ENCODE measurements at regions not wholly inside any gene's neighbourhood (a gene's known extent, or its start where the extent isn't known, plus 50 kb on each side); places are given as distances from the start of the nearest gene placed in this dataset.
A peak's percentile ranks its signal among the peaks of the same experiment; 100 is the strongest.

GRCh38 chr7:85567983-85568382, 381.1 kb upstream of the SEMA3D start:
- Mint-ChIP-seq H3K4me1 (peaks cover 2% of the 10 kb centered on the region), H3K27ac (no peak overlapping the region), H3K9me3 (ENCODE audit: insufficient read depth) (no peaks in the 10 kb centered on the region), H3K4me3 (no peak overlapping the region), H3K27me3 (peaks cover under 1% of the 10 kb centered on the region)
- no peaks in the 10 kb centered on the region for H4K20me1 ChIP-seq (ENCODE audit: control insufficient read depth, insufficient read depth, low read length, poor library complexity, severe bottlenecking)
- no peak for DNase-seq
- no peaks in the 10 kb centered on the region for H3K79me2 ChIP-seq (ENCODE audit: control insufficient read depth, insufficient read depth, low read length)
- no peak overlapping the region for H2AFZ ChIP-seq (ENCODE audit: insufficient read depth, low read depth, low read length, poor library complexity, severe bottlenecking)
- no peak overlapping the region for H3K9ac ChIP-seq (ENCODE audit: low read length)
- CTCF ChIA-PET = no interaction called here
- ATAC-seq (ENCODE audit: low read depth) = peak; percentile 21
- intact Hi-C loops (cut with micrococcal nuclease) = no loop called here
- H3K27me3 ChIP-seq (replicated peaks in 1 of 4; ENCODE audit: control extremely low read depth in 1 of 4, control insufficient read depth in 3 of 4, insufficient read depth in 4 of 4, low read length in 3 of 4) = no peaks in the 10 kb centered on the region
- TF ChIP-seq EZH2 (IDR thresholded peaks at IDR 0.05; ENCODE audit: borderline replicate concordance, insufficient read depth, low read depth, low read length, poor library complexity, severe bottlenecking) (no peak), CTCF (IDR thresholded peaks at IDR 0.05) (no peak)
- no peak overlapping the region for H3K4me2 ChIP-seq (replicated peaks; ENCODE audit: low read depth, low read length, poor library complexity, severe bottlenecking)
- no peak overlapping the region for H3K27ac ChIP-seq (ENCODE audit: low read length in 2 of 2)
- no peak overlapping the region for H3K4me3 ChIP-seq (ENCODE audit: control extremely low read depth in 1 of 5, extremely low read depth in 1 of 5, insufficient read depth in 1 of 5, low read depth in 2 of 5, low read length in 4 of 5)
- H3K4me1 ChIP-seq (ENCODE audit: control insufficient read depth in 2 of 2, insufficient read depth in 2 of 2, low read length in 2 of 2) = peaks cover 0 to 3% of the 10 kb centered on the region in 2 donors
- POLR2A ChIA-PET = no interaction called here
- H3K9me3 ChIP-seq (ENCODE audit: control extremely low read depth in 1 of 3, control insufficient read depth in 2 of 3, insufficient read depth in 1 of 3, low read length in 2 of 3) = no peaks in the 10 kb centered on the region
- H3K36me3 ChIP-seq (replicated peaks in 1 of 2; ENCODE audit: control extremely low read depth in 1 of 2, control insufficient read depth in 1 of 2, extremely low read depth in 1 of 2, insufficient read depth in 2 of 2, low read length in 1 of 2) = no peaks in the 10 kb centered on the region

GRCh38 chr7:85566095-85566794, 379.4 kb upstream of the SEMA3D start:
- peaks cover 4% of the 10 kb centered on the region for H3K27me3 Mint-ChIP-seq
- Histone ChIP-seq H2AFZ (ENCODE audit: insufficient read depth, low read depth, low read length, poor library complexity, severe bottlenecking) (no peak overlapping the region), H4K20me1 (ENCODE audit: control insufficient read depth, insufficient read depth, low read length, poor library complexity, severe bottlenecking) (no peaks in the 10 kb centered on the region), H3K9me3 (ENCODE audit: control extremely low read depth in 1 of 3, control insufficient read depth in 2 of 3, insufficient read depth in 1 of 3, low read length in 2 of 3) (no peaks in the 10 kb centered on the region), H3K4me1 (ENCODE audit: control insufficient read depth in 2 of 2, insufficient read depth in 2 of 2, low read length in 2 of 2) (peaks cover 0 to 3% of the 10 kb centered on the region in 2 donors), H3K4me2 (replicated peaks; ENCODE audit: low read depth, low read length, poor library complexity, severe bottlenecking) (no peak overlapping the region), H3K79me2 (ENCODE audit: control insufficient read depth, insufficient read depth, low read length) (no peaks in the 10 kb centered on the region), H3K27ac (ENCODE audit: low read length in 2 of 2) (no peak overlapping the region), H3K4me3 (ENCODE audit: control extremely low read depth in 1 of 5, extremely low read depth in 1 of 5, insufficient read depth in 1 of 5, low read depth in 2 of 5, low read length in 4 of 5) (no peak overlapping the region), H3K9ac (ENCODE audit: low read length) (no peak overlapping the region), H3K27me3 (replicated peaks in 1 of 4; ENCODE audit: control extremely low read depth in 1 of 4, control insufficient read depth in 3 of 4, insufficient read depth in 4 of 4, low read length in 3 of 4) (no peaks in the 10 kb centered on the region), H3K36me3 (replicated peaks in 1 of 2; ENCODE audit: control extremely low read depth in 1 of 2, control insufficient read depth in 1 of 2, extremely low read depth in 1 of 2, insufficient read depth in 2 of 2, low read length in 1 of 2) (no peaks in the 10 kb centered on the region)
- H3K4me1 Mint-ChIP-seq = peaks cover 2% of the 10 kb centered on the region
- TF ChIP-seq EZH2 (IDR thresholded peaks at IDR 0.05; ENCODE audit: borderline replicate concordance, insufficient read depth, low read depth, low read length, poor library complexity, severe bottlenecking) (no peak), CTCF (IDR thresholded peaks at IDR 0.05) (no peak)
- DNase-seq = no peak
- no peak for ATAC-seq (ENCODE audit: low read depth)
- 95% methylated on average over 12 of the region's 14 CpGs for WGBS (ENCODE audit: insufficient coverage)
- no peaks in the 10 kb centered on the region for H3K9me3 Mint-ChIP-seq (ENCODE audit: insufficient read depth)
- H3K27ac Mint-ChIP-seq = no peak overlapping the region
- POLR2A ChIA-PET = no interaction called here
- CTCF ChIA-PET = no interaction called here
- intact Hi-C loops (cut with micrococcal nuclease) = no loop called here
- no peak overlapping the region for H3K4me3 Mint-ChIP-seq
